H9 (cell line): ENCODE measurements at regions not wholly inside any gene's neighbourhood (a gene's known extent, or its start where the extent isn't known, plus 50 kb on each side); places are given as distances from the start of the nearest gene placed in this dataset.
A peak's percentile ranks its signal among the peaks of the same experiment; 100 is the strongest.

Source experiments
- DNase-seq: peaks from one replicate; pipeline ENCODE4 v3.0.0-alpha.2; 2017
- H2AFZ ChIP-seq: one replicate; pipeline ENCODE4 v1.6.1; 2013; ENCODE audit warnings: mild to moderate bottlenecking, low read length, control low read depth, moderate library complexity
- H2AK5ac ChIP-seq: 2 replicates; pipeline ENCODE4 v1.6.1; 2013; ENCODE audit warnings: low read length, control low read depth, mixed read lengths; ENCODE audit not compliant: insufficient read length
- H2BK120ac ChIP-seq: one replicate; pipeline ENCODE4 v1.6.1; 2013; ENCODE audit warnings: low read depth, mild to moderate bottlenecking, low read length, control low read depth, inconsistent platforms; ENCODE audit not compliant: poor library complexity, severe bottlenecking
- H2BK12ac ChIP-seq: 2 replicates; pipeline ENCODE4 v1.6.1; 2013; ENCODE audit warnings: low read length, control low read depth, mixed read lengths, low read depth; ENCODE audit not compliant: insufficient read length
- H2BK15ac ChIP-seq: 2 replicates; pipeline ENCODE4 v1.6.1; 2013; ENCODE audit warnings: low read depth, low read length, control low read depth
- H2BK20ac ChIP-seq: one replicate; pipeline ENCODE4 v1.6.1; 2013; ENCODE audit warnings: low read depth, mild to moderate bottlenecking, low read length, control low read depth, inconsistent platforms; ENCODE audit not compliant: poor library complexity, severe bottlenecking
- H2BK5ac ChIP-seq: 2 replicates; pipeline ENCODE4 v1.6.1; 2013; ENCODE audit warnings: low read length, control low read depth, mixed read lengths; ENCODE audit not compliant: insufficient read length
- H3K14ac ChIP-seq: 2 replicates; pipeline ENCODE4 v1.6.1; 2013; ENCODE audit warnings: low read length, control low read depth; ENCODE audit not compliant: insufficient read depth
- H3K18ac ChIP-seq: 2 replicates; pipeline ENCODE4 v1.6.1; 2013; ENCODE audit warnings: low read depth, mild to moderate bottlenecking, mixed read lengths, low read length, control low read depth; ENCODE audit not compliant: insufficient read length
- H3K23ac ChIP-seq: 2 replicates; pipeline ENCODE4 v1.6.1; 2013; ENCODE audit warnings: low read length, control low read depth, mixed read lengths, low read depth; ENCODE audit not compliant: insufficient read length
- H3K23me2 ChIP-seq: 2 replicates; pipeline ENCODE4 v1.6.1; 2013; ENCODE audit warnings: low read depth, mild to moderate bottlenecking, mixed read lengths, low read length, control low read depth; ENCODE audit not compliant: insufficient read length, poor library complexity, severe bottlenecking
- H3K27ac ChIP-seq: 2 replicates; pipeline ENCODE4 v1.5.1; 2013; ENCODE audit warnings: low read length, control low read depth, mixed read lengths, low read depth; ENCODE audit not compliant: insufficient read length
- H3K27me3 ChIP-seq: 2 replicates; pipeline ENCODE4 v1.6.1; 2013; ENCODE audit warnings: low read length, control low read depth, inconsistent platforms; ENCODE audit not compliant: insufficient read depth
- H3K4ac ChIP-seq: 2 replicates; pipeline ENCODE4 v1.6.1; 2013; ENCODE audit warnings: low read depth, mild to moderate bottlenecking, control low read depth, inconsistent platforms, low read length, moderate library complexity
- H3K4me1 ChIP-seq: 2 replicates; pipeline ENCODE4 v1.6.1; 2013; ENCODE audit warnings: low read length, control low read depth, inconsistent platforms; ENCODE audit not compliant: insufficient read depth
- H3K4me2 ChIP-seq: 2 replicates; pipeline ENCODE4 v1.6.1; 2013; ENCODE audit warnings: low read length, control low read depth, mixed read lengths; ENCODE audit not compliant: insufficient read length, insufficient read depth
- H3K56ac ChIP-seq: 2 replicates; pipeline ENCODE4 v1.6.1; 2013; ENCODE audit warnings: low read depth, mild to moderate bottlenecking, mixed read lengths, low read length, control low read depth; ENCODE audit not compliant: insufficient read length
- H3K79me1 ChIP-seq: 2 replicates; pipeline ENCODE4 v1.6.1; 2013; ENCODE audit warnings: low read depth, mild to moderate bottlenecking, moderate library complexity, low read length, control low read depth, inconsistent platforms; ENCODE audit not compliant: insufficient read depth, poor library complexity, severe bottlenecking
- H3K79me2 ChIP-seq: 2 replicates; pipeline ENCODE4 v1.6.1; 2013; ENCODE audit warnings: low read length, control low read depth, inconsistent platforms; ENCODE audit not compliant: insufficient read depth
- H3K9ac ChIP-seq: 2 replicates; pipeline ENCODE4 v1.6.1; 2013; ENCODE audit warnings: low read length, control low read depth, mixed read lengths; ENCODE audit not compliant: insufficient read length; ENCODE audit errors: extremely low read depth
- H3K9me3 ChIP-seq: one replicate; pipeline ENCODE4 v1.6.1; 2013; ENCODE audit warnings: low read depth, low read length, inconsistent platforms; ENCODE audit not compliant: control insufficient read depth
- H3T11ph ChIP-seq: one replicate; pipeline ENCODE4 v1.6.1; 2013; ENCODE audit warnings: mild to moderate bottlenecking, low read length, control low read depth, inconsistent platforms
- H4K20me1 ChIP-seq: one replicate; pipeline ENCODE4 v1.6.1; 2013; ENCODE audit not compliant: control insufficient read depth, insufficient read length, insufficient read depth
- H4K5ac ChIP-seq: 2 replicates; pipeline ENCODE4 v1.6.1; 2013; ENCODE audit warnings: low read depth, mild to moderate bottlenecking, mixed read lengths, low read length, control low read depth; ENCODE audit not compliant: insufficient read length
- H4K8ac ChIP-seq: replicated peaks from 2 replicates; pipeline ENCODE4 v1.6.1; 2013; ENCODE audit warnings: low read length, control low read depth, mixed read lengths, low read depth; ENCODE audit not compliant: insufficient read length
- H4K91ac ChIP-seq: 2 replicates; pipeline ENCODE4 v1.6.1; 2013; ENCODE audit warnings: low read depth, mild to moderate bottlenecking, moderate library complexity, mixed read lengths, low read length, control low read depth; ENCODE audit not compliant: insufficient read length
- H3K27ac Mint-ChIP-seq, 3 experiments: 2 replicates in 2 of 3; 3 replicates in 1 of 3; pipeline ENCODE4 v1.8.0; 2020 to 2021; ENCODE audit warnings: mixed read lengths in 3 of 3, mild to moderate bottlenecking in 1 of 3, moderate library complexity in 1 of 3
- H3K27me3 Mint-ChIP-seq: 2 replicates; pipeline ENCODE4 v1.8.0; 2021; ENCODE audit warnings: low read depth, mild to moderate bottlenecking, moderate library complexity, mixed read lengths
- H3K36me3 Mint-ChIP-seq, 3 experiments: 2 replicates in 2 of 3; 3 replicates in 1 of 3; pipeline ENCODE4 v1.8.0; 2020 to 2021; ENCODE audit warnings: low read depth in 3 of 3, mixed read lengths in 3 of 3; ENCODE audit not compliant: insufficient read depth in 1 of 3
- H3K4me1 Mint-ChIP-seq, 2 experiments: 2 replicates each; pipeline ENCODE4 v1.8.0; 2020; ENCODE audit warnings: mixed read lengths in 2 of 2
- H3K4me3 Mint-ChIP-seq, 2 experiments: 2 replicates in 1 of 2; 3 replicates in 1 of 2; pipeline ENCODE4 v1.8.0; 2020 to 2021; ENCODE audit warnings: mild to moderate bottlenecking in 2 of 2, mixed read lengths in 2 of 2, moderate library complexity in 1 of 2
- H3K9me3 Mint-ChIP-seq, 2 experiments: 2 replicates in 1 of 2; 3 replicates in 1 of 2; pipeline ENCODE4 v1.8.0; 2020; ENCODE audit warnings: mild to moderate bottlenecking in 2 of 2, mixed read lengths in 2 of 2, moderate library complexity in 1 of 2
- WGBS: extraction: QIAGEN DNeasy Blood & Tissue Kit; methylation state at CpG from one replicate; pipeline ENCODE4 v1.1.7; 2013; ENCODE audit warnings: missing lambda C conversion rate, low lambda C conversion rate, mixed read lengths; ENCODE audit not compliant: insufficient read length; ENCODE audit errors: extremely low coverage; 5-methylcytosine and 5-hydroxymethylcytosine counted together
- TF ChIP-seq, protein P1 (sequence below): fragments of 200-600 bp; sonication (generic); conservative IDR thresholded peaks from 3 replicates; pipeline ENCODE4 v1.8.0; 2021; ENCODE audit warnings: antibody characterized with exemption, mild to moderate bottlenecking

DNA sequence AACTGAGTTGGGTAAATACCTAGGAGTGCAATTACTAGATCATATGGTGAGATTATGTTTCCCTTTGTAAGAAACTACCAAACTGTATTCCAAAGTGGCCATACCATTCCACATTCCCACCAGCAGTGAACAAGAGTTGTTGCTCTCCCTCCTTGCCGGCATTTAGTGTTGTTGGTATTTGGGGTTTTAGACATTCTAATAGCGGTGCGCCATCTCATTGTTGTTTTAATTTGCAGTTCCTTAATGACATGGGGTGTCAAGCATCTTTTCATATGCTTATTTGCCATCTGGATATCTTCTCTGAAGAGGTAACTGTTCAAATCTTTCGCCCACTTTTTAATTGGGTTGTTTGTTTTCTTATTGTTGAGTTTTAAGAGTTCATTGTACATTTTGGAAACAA is 164.2 kb upstream of the LHX1 start:
- H3K4me2 ChIP-seq: peak overlapping the region; percentile 16

More for the DNA sequence above, 164.2 kb upstream of the LHX1 start:
- no peak overlapping the region for H2BK15ac ChIP-seq
- H3K4me1 Mint-ChIP-seq: peaks cover 62 to 79% of the 10 kb centered on the region in 2 experiments
- no peak overlapping the region for H3T11ph ChIP-seq
- H3K27ac Mint-ChIP-seq: peak overlapping the region in 2 of 3 experiments; percentile 42 to 80; a peak in 4 of 7 replicates
- H2BK20ac ChIP-seq: no peak overlapping the region
- H3K9me3 ChIP-seq: no peaks in the 10 kb centered on the region
- H2BK120ac ChIP-seq: no peak overlapping the region
- no peak overlapping the region for H2AFZ ChIP-seq
- no peak overlapping the region for H3K23ac ChIP-seq
- no peak overlapping the region for H2BK12ac ChIP-seq
- H3K27ac ChIP-seq: no peak overlapping the region
- no peak overlapping the region for H2BK5ac ChIP-seq
- H4K91ac ChIP-seq: no peak overlapping the region
- H2AK5ac ChIP-seq: no peak overlapping the region
- no peaks in the 10 kb centered on the region for H3K36me3 Mint-ChIP-seq
- H3K9me3 Mint-ChIP-seq: no peaks in the 10 kb centered on the region; a peak in 1 of 5 replicates
- H4K5ac ChIP-seq: no peak overlapping the region
- no peaks in the 10 kb centered on the region for H4K20me1 ChIP-seq
- H3K56ac ChIP-seq: no peak overlapping the region
- TF ChIP-seq, protein P1, sequence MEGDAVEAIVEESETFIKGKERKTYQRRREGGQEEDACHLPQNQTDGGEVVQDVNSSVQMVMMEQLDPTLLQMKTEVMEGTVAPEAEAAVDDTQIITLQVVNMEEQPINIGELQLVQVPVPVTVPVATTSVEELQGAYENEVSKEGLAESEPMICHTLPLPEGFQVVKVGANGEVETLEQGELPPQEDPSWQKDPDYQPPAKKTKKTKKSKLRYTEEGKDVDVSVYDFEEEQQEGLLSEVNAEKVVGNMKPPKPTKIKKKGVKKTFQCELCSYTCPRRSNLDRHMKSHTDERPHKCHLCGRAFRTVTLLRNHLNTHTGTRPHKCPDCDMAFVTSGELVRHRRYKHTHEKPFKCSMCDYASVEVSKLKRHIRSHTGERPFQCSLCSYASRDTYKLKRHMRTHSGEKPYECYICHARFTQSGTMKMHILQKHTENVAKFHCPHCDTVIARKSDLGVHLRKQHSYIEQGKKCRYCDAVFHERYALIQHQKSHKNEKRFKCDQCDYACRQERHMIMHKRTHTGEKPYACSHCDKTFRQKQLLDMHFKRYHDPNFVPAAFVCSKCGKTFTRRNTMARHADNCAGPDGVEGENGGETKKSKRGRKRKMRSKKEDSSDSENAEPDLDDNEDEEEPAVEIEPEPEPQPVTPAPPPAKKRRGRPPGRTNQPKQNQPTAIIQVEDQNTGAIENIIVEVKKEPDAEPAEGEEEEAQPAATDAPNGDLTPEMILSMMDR: 0 out of 3 replicates have a peak, but pooled peaks have one; percentile 9
- H3K4me1 ChIP-seq: peaks cover 10% of the 10 kb centered on the region
- peak overlapping the region; percentile 9 to 15; a peak in 3 of 5 replicates for H3K4me3 Mint-ChIP-seq
- WGBS: no CpG with 5 or more reads among the region's 4 CpGs
- H3K27me3 ChIP-seq: no peaks in the 10 kb centered on the region
- no peak overlapping the region for H4K8ac ChIP-seq
- no peaks in the 10 kb centered on the region for H3K79me2 ChIP-seq
- no peaks in the 10 kb centered on the region for H3K79me1 ChIP-seq
- H3K9ac ChIP-seq: no peak overlapping the region
- no peak for DNase-seq
- no peak overlapping the region for H3K14ac ChIP-seq
- H3K23me2 ChIP-seq: no peaks in the 10 kb centered on the region
- peaks cover 1% of the 10 kb centered on the region; the same call in 1 of the 2 replicates for H3K27me3 Mint-ChIP-seq
- H3K4ac ChIP-seq: no peak overlapping the region
- H3K18ac ChIP-seq: no peak overlapping the region
